ENCODE measurements at regions not wholly inside any gene's neighbourhood (a gene's known extent, or its start where the extent isn't known, plus 50 kb on each side); places are given as distances from the start of the nearest gene placed in this dataset.

- Histone ChIP-seq H3K27ac (ENCODE audit: insufficient read depth, low read length, poor library complexity, severe bottlenecking) (no peak overlapping the region), H3K27me3 (replicated peaks; ENCODE audit: control insufficient read depth, insufficient read depth, low read length, poor library complexity, severe bottlenecking) (no peaks in the 10 kb centered on the region), H3K4me3 (ENCODE audit: insufficient read depth, low read depth, low read length, poor library complexity, severe bottlenecking) (no peak overlapping the region), H3K9me3 (ENCODE audit: control insufficient read depth, low read length) (no peaks in the 10 kb centered on the region), H3K4me1 (ENCODE audit: control insufficient read depth, insufficient read depth, low read length, poor library complexity, severe bottlenecking) (no peaks in the 10 kb centered on the region), H3K36me3 (ENCODE audit: control insufficient read depth, insufficient read depth, low read length) (no peaks in the 10 kb centered on the region)
- no peak for DNase-seq
Observed at GRCh38 chr2:205852457-205852856, 170.2 kb downstream of the NRP2 start.

- Histone ChIP-seq H3K36me3 (ENCODE audit: control insufficient read depth, insufficient read depth, low read length) (no peaks in the 10 kb centered on the region), H3K27me3 (replicated peaks; ENCODE audit: control insufficient read depth, insufficient read depth, low read length, poor library complexity, severe bottlenecking) (no peaks in the 10 kb centered on the region), H3K4me3 (ENCODE audit: insufficient read depth, low read depth, low read length, poor library complexity, severe bottlenecking) (no peak overlapping the region), H3K27ac (ENCODE audit: insufficient read depth, low read length, poor library complexity, severe bottlenecking) (no peak overlapping the region), H3K4me1 (ENCODE audit: control insufficient read depth, insufficient read depth, low read length, poor library complexity, severe bottlenecking) (no peaks in the 10 kb centered on the region), H3K9me3 (ENCODE audit: control insufficient read depth, low read length) (no peaks in the 10 kb centered on the region)
- DNase-seq: no peak
Observed at GRCh38 chr2:205850611-205851010, 168.3 kb downstream of the NRP2 start.

GRCh38 chr2:205850132-205850531 is 167.8 kb downstream of the NRP2 start:
- Histone ChIP-seq H3K9me3 (ENCODE audit: control insufficient read depth, low read length) (no peaks in the 10 kb centered on the region), H3K4me1 (ENCODE audit: control insufficient read depth, insufficient read depth, low read length, poor library complexity, severe bottlenecking) (no peaks in the 10 kb centered on the region), H3K27me3 (replicated peaks; ENCODE audit: control insufficient read depth, insufficient read depth, low read length, poor library complexity, severe bottlenecking) (no peaks in the 10 kb centered on the region), H3K27ac (ENCODE audit: insufficient read depth, low read length, poor library complexity, severe bottlenecking) (no peak overlapping the region), H3K4me3 (ENCODE audit: insufficient read depth, low read depth, low read length, poor library complexity, severe bottlenecking) (no peak overlapping the region), H3K36me3 (ENCODE audit: control insufficient read depth, insufficient read depth, low read length) (no peaks in the 10 kb centered on the region)
- no peak for DNase-seq

GRCh38 chr2:205849136-205849535 is 166.8 kb downstream of the NRP2 start:
- H3K27me3 ChIP-seq (replicated peaks; ENCODE audit: control insufficient read depth, insufficient read depth, low read length, poor library complexity, severe bottlenecking): no peaks in the 10 kb centered on the region

GRCh38 chr2:205848601-205849000 is 166.3 kb downstream of the NRP2 start:
- no peaks in the 10 kb centered on the region for H3K27me3 ChIP-seq (replicated peaks; ENCODE audit: control insufficient read depth, insufficient read depth, low read length, poor library complexity, severe bottlenecking)
- H3K36me3 ChIP-seq (ENCODE audit: control insufficient read depth, insufficient read depth, low read length): no peaks in the 10 kb centered on the region
- H3K4me1 ChIP-seq (ENCODE audit: control insufficient read depth, insufficient read depth, low read length, poor library complexity, severe bottlenecking): no peaks in the 10 kb centered on the region
- DNase-seq: no peak
- no peaks in the 10 kb centered on the region for H3K9me3 ChIP-seq (ENCODE audit: control insufficient read depth, low read length)
- no peak overlapping the region for H3K27ac ChIP-seq (ENCODE audit: insufficient read depth, low read length, poor library complexity, severe bottlenecking)
- H3K4me3 ChIP-seq (ENCODE audit: insufficient read depth, low read depth, low read length, poor library complexity, severe bottlenecking): no peak overlapping the region

More at GRCh38 chr2:205849136-205849535, 166.8 kb downstream of the NRP2 start:
- Histone ChIP-seq H3K9me3 (ENCODE audit: control insufficient read depth, low read length) (no peaks in the 10 kb centered on the region), H3K27ac (ENCODE audit: insufficient read depth, low read length, poor library complexity, severe bottlenecking) (no peak overlapping the region), H3K36me3 (ENCODE audit: control insufficient read depth, insufficient read depth, low read length) (no peaks in the 10 kb centered on the region), H3K4me1 (ENCODE audit: control insufficient read depth, insufficient read depth, low read length, poor library complexity, severe bottlenecking) (no peaks in the 10 kb centered on the region), H3K4me3 (ENCODE audit: insufficient read depth, low read depth, low read length, poor library complexity, severe bottlenecking) (no peak overlapping the region)
- DNase-seq: no peak
